Prostate gland (tissue), 2 donors: ENCODE measurements at regions not wholly inside any gene's neighbourhood (a gene's known extent, or its start where the extent isn't known, plus 50 kb on each side); places are given as distances from the start of the nearest gene placed in this dataset.

Experiments used
- CTCF ChIP-seq, 4 experiments: fragments of 200-600 bp in 2 of 4; fragments of 450-650 bp in 2 of 4; sonication (generic) in 2 of 4; IDR thresholded peaks; 1 replicate in 3 of 4; 2 replicates in 1 of 4; pipeline ENCODE4 v1.5.1; 2016 to 2019; ENCODE audit warnings: antibody characterized with exemption in 4 of 4, mild to moderate bottlenecking in 2 of 4, moderate library complexity in 2 of 4
- POLR2A ChIP-seq: fragments of 450-650 bp; IDR thresholded peaks from one replicate; pipeline ENCODE4 v1.6.1; 2016; ENCODE audit warnings: antibody characterized with exemption, mild to moderate bottlenecking
- POLR2AphosphoS5 ChIP-seq: sonication (generic); formaldehyde crosslinking; IDR thresholded peaks from one replicate; pipeline ENCODE4 v1.6.1; 2017; ENCODE audit warnings: antibody characterized with exemption

- no peak for TF ChIP-seq CTCF (IDR thresholded peaks at IDR 0.05)
- TF ChIP-seq POLR2A = no peak
- TF ChIP-seq POLR2AphosphoS5 = no peak
These were observed 356.7 kb downstream of the ETNK1 start for GRCh38 chr12:22981711-22982110.
